Activated CD4-positive, alpha-beta T cell treated with anti-CD3 and anti-CD28 coated beads, Interleukin-2, Interleukin-6, amounts not matched to agents 100 ng/mL and 50 ng/mL, durations not matched to agents 16 hours and 8 hours (primary cell): ENCODE measurements at regions not wholly inside any gene's neighbourhood (a gene's known extent, or its start where the extent isn't known, plus 50 kb on each side); places are given as distances from the start of the nearest gene placed in this dataset.

Experiments used
- DNase-seq: peaks from one replicate; pipeline ENCODE4 v3.0.0-alpha.2; 2020

DNA sequence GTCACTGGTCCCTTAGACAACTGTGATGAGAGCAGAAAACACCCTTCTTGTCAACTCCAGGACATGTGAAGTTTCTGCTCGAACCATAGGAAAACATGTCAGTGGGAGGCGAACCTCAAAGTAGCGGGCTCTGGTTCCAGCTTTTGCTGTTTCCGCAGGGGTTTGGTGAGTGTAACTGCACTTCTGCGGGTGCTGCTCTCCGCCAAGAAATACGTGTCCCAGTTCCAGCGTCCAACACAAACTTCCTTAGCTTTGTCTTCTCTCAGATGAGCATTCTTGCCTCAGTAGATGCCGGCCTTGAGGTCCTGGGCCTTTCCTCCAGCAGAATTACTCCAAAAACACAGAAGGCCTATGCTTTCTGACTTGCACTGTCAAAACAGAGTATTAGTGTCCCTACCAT is 156.3 kb downstream of the FNDC1 start:
- DNase-seq: no peak

DNA sequence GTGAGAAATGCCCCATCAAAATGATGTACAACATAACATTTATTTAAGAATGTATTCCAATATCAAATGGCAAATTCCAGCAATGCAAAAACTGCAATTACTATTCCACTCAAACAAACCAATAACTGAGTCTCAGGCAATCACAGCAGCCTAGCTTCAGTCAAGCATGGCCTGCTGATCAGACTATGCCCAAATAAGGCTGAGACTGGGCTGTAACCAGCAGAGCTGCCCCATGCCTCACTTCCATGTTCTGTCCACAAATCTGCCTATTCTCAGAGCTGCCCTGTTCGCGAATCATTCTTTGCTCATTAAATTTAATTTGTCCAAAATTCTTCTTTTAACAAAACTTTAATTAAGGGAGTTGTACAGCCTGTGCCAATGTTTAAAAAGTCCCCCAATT is 155.4 kb downstream of the FNDC1 start:
- DNase-seq: no peak
